HUDEP-2 (cell line): ENCODE measurements at regions not wholly inside any gene's neighbourhood (a gene's known extent, or its start where the extent isn't known, plus 50 kb on each side); places are given as distances from the start of the nearest gene placed in this dataset.
"Not testable (repeated sequence)": the region's sequence is repeated elsewhere in the genome, so short reads cannot be mapped to it uniquely, and the experiment has no call there.

Experiments used
- DNase-seq, 76 experiments: peaks; one replicate each; lab custom pipeline; 2025; ENCODE audit not compliant: unreplicated experiment in 76 of 76; lab: John Stamatoyannopoulos, UW

DNA sequence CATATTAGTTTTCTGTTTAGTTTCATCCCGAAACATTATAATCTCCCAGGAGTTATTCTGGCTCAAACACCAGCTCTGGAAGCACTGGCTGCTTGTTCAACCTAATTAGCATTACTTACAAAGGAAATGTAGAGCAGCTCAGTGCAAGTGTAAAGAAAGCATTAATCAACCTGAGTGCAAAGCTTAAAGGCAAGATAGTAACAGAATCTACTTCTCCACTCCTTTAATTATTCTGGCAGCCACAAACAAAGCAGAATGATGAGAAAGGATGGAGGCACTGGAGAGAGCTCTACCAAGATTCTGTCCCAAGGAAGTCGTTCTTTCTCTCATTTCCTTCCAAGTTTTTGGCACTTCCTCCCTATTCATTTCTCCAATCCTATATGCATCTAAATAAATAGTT is 1384.0 kb downstream of the ZPLD1 start:
- no peak for DNase-seq

DNA sequence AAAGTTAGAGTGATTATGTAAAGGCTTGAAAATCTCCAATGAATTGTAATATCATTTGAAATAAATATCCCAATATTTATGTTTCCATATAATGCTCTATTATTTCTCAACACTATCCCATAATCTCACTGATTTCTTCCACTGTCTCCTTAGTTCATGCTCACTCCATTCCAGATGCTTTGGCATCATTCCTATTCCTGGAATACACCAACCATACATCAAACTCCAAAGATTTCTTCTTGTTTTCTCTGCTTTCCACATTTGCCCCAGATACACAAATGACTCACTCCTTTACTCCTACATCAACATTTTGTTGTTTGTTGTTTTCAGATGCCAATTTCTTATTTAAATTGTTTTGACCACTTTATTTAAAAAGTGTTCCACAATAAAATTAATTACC is 1390.8 kb downstream of the ZPLD1 start:
- no peak for DNase-seq

DNA sequence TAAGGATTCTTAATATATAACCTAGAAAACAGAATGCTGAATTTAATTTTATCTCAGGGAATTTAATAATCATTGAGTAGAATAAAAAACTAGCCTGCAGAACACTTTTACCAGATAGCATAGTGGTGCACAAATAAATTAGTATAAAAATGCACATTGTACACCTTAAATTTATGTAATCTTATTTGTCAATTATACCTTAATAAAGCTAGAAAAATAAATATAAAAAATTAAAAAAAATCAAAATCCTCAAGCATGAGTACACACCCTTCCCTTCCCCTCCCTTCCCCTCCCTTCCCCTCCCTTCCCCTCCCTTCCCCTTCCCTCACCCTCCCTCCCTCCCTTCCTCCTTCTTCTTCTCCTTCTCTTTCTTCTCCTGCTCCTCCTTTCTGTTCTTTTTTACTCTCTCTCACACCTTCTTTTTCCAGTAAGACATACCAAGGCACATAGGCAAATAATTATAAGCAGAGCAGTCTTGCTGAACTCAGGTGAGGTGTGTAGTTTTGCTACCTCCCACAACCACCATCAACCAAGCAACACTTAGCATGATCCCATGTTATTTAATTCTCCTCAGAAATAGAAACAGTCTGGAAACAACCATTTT is 1395.0 kb downstream of the ZPLD1 start:
- DNase-seq = no peak

DNA sequence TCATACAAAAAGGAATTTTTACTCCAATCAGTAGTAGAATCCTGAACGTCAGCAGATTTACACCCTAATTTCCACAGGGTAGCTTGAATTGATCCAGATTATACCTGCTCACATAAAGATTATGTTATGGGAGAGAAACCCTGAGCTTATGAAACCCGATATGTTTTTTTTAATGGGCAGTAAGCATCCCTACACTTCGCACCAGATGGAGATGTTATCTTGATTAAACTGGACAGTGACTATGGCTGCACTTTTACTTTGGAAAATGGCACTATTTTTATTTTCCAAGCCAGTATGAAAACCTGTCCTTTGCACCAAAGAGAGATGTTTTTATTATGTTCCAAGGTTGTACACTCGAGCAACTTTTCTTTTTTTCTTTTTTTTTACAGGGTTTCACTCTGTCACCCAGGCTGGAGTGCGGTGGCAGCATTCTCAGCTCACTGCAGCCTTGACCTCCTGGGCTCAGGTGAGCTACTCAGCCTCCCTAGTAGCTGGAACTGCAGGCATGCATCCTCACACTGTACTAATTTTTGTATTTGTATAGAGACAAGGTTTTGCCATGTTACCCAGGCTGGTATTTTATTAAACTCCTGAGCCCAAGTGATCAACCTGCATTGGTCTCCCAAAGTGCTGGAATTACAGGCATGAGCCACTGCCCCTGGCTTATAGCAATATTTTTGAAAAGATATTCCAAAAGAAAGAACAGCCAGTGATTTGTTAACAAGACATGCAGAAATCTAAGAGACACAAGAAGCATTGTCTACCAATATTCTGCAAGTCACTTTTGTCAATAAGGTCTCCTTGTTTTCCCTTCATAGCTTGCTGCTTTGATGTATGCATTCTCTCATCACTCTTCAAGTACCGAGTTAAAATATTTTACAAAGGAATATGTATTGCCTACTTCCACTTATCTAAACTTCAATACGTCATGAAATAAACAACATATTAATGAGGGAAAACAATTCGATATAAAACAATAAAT is 1412.6 kb downstream of the ZPLD1 start:
- DNase-seq = no peak

DNA sequence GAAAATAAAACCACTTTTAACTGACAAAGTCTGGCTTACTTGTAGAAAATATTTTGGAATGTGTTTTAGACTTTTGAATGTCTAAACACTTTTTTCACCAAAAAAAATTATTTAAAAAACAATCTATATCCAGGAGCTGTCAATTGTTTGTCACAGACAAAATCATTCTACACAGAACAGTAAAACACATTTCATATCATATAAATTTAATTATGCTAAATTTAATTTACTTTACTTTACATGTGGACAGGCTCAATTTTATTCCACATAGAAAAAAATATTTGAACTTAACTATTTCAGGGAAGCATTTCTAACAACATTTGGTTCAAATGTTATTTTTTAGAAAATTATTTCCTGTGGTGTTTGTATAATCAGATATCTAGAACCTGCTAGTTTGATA is 1417.0 kb downstream of the ZPLD1 start:
- DNase-seq = no peak

DNA sequence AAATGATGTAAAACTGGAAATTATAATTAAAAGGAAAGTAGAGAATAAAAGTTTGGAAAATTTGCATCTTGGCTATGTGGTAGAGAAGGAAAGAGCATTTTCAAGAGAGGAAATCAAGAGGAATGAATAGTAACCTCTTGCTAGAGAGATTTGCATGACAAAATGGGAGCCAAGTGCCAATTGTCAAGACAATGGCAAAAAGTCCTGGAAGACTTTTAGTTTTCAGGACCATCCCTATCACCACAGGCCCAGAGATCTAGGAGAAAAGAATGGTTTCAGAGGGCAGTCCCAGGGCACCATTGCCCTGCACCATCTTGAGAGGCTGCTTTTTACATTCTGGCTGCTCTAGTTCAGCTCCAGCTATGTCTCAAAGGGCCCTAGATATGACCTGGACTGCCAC is 1427.6 kb downstream of the ZPLD1 start:
- DNase-seq = no peak

DNA sequence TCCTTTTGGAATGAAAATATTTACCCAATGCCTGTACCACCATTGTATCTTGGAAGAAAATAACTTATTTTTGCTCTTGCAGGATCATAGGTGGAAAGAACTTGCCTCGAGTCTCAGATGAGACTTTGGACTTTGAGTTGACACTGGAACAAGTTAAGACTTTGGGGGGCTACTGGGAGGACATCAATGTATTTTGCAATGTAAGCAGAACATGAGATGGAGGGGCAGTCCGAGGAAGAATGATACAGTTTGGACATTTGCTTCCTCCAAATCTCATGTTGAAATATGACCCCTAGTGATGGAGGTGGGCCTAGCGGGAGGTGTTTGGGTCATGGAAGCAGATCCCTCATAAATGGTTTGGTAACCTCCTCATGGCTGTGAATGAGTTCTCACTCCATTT is 1428.6 kb downstream of the ZPLD1 start:
- DNase-seq = no peak

DNA sequence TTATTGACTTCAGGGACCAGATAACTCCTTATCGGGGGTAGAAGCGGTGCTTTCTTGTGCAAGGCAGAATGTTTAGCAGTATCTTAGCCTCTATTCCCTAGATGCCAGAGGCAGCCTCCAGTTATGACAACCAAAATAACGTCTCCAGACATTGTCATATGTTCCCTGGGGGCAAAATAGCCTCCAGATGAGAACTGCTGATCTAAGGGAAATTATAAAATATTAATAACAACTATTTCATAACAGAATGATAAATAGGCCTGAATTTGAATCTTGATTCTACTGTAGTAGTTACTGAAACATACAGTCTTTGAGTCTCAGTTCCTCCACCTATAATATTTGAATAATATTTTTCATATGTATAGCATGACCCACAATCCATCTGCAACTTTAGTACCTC is 1431.3 kb downstream of the ZPLD1 start:
- DNase-seq = no peak

DNA sequence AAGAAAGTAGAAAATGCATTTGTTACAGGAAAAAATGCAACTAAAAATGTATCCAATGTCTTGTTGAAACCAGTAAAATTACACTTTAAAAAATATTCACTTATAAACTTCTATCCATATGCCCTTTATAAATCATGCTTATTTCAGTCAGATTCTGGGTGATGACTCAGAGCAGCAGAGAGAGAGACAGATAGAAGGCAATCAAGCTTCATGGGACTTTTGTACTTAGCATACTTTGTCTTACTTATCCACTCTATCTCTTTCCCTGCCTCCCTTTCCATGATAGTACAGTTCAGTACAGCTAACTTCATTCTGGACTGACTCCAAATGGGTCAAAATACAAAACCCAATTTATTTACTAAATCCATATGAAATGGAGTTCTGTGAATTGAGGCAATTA is 1438.2 kb downstream of the ZPLD1 start:
- DNase-seq = no peak

DNA sequence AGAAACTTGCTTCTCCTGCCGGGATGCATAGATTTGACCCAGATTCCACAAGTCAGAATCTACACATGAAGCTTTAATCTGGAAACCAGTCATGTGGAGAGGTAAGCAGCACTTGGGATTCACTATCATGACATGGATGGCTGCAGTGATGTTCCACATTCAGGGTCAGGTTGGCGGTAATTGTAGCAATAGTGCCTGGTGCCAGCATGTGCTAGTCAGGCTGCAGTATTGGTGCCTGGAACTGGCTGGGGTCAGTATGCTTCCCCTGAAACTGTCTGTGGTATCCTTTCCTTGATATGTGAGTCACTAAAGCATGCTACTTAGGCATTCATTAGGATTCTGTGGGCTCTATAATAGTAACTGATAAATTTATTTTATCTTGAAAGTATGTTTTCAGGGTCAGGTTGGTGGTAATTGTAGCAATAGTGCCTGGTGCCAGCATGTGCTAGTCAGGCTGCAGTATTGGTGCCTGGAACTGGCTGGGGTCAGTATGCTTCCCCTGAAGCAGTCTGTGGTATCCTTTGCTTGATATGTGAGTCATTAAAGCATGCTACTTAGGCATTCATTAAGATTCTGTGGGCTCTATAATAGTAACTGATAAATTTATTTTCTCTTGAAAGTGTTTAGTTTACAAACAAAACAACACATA is 1439.2 kb downstream of the ZPLD1 start:
- no peak for DNase-seq

DNA sequence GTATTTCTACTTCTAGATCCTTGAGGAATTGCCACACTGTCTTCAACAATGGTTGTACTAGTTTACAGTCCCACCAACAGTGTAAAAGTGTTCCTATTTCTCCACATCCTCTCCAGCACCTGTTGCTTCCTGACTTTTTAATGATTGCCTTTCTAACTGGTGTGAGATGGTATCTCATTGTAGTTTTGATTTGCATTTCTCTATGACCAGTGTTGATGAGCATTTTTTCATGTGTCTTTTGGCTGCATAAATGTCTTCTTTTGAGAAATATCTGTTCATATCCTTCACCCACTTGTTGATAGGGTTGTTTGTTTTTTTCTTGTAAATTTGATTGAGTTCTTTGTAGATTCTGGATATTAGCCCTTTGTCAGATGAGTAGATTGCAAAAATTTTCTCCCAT is 1447.0 kb downstream of the ZPLD1 start:
- DNase-seq = not testable (repeated sequence)

DNA sequence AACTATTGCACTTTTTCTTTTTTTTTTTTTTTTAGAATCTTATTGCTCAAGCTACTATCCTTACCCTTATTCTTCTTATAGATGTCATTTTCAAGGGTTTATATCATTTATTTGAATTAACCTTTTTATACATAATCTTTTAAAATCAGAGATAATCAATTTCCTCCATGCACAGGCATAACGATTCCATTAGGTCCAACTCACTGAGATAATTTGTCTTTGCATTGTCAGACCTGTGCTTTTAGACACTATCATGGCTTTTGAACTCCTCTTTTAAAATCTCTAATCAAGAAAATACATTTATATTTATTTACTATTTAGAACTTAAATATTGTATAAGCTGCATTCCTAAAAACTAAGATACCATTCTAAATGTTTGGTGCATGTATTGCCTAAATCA is 1454.9 kb downstream of the ZPLD1 start:
- no peak for DNase-seq

DNA sequence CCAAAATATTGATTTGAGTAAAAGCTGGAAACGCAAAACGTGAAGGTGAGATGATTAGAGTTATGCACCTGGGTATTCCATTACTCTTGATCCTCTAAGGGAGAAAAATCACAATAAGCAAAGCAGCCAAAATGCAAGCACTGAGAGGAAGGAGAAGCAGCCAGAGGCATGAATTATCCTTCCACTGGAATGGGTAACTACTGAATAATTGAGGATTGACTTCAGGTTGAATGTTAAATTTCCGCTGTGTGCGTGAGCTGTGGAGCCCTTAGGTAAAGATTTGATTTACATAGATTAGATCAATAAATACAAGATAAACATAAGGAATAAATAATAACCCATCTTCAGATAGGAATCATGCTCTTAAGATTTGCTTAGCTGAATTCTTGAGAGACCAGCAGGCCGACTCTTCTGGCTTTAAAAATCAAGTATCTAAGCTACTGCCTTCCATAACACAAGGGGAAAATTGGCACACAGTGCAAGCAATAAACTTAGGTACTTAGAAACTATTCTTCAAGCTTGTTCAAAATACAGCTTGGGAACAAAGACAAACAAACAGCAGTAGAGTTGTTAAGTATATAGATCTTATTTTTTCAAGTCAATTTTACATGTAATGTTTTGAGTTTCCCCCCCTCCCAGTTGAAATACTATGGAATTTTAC is 1459.5 kb downstream of the ZPLD1 start:
- DNase-seq = no peak

DNA sequence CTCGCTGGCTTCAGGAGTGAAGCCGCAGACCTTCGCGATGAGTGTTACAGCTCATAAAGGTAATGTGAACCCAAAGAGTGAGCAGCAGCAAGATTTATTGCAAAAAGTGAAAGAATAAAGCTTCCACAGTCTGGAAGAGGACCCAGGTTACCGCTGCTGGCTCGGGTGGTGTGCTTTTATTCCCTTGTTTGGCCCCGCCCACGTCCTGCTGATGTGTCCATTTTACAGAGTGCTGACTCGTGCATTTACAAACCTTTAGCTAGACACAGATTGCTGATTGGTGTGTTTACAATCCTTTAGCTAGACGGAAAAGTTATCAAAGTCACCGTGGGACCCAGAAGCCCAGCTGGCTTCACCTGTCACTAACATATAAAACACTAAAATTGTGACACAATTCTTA is 1464.5 kb downstream of the ZPLD1 start:
- no peak for DNase-seq

DNA sequence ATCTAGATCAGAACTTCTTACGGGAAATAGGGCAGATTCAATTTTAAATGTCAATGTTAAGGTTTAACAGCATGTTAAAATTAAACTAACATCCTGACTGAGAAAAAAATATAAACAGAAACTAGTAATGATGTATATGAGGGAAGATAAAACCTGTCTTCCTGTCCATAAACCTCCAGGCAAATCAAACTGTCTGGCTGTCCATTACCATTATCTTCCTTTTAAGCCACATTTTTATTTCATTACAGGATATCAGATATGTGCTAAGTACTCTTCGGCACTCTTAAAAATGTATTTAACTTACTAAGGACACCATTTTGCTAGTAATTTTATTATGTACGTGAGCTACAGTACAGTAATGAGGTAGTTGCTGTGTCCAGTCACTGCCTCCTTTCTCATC is 1461.7 kb upstream of the ALCAM start:
- DNase-seq = no peak

DNA sequence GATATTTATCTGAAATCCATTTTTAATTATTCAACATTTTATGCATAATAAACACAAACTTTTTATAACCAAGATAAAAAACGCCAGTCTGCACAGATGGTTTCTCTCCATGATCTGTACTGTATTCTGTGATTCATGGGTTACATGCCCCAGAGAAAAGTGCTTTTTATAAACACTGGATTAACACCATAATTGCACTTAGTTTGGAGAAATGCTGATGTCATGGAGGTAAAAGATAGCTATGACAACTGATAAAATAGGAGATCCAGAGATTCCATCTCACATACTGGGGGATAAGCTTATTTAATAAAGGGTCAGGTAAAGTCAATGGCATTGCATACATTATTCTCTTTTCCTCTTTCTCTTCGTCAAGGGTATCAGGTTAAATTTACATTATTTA is 1460.4 kb upstream of the ALCAM start:
- DNase-seq = no peak

DNA sequence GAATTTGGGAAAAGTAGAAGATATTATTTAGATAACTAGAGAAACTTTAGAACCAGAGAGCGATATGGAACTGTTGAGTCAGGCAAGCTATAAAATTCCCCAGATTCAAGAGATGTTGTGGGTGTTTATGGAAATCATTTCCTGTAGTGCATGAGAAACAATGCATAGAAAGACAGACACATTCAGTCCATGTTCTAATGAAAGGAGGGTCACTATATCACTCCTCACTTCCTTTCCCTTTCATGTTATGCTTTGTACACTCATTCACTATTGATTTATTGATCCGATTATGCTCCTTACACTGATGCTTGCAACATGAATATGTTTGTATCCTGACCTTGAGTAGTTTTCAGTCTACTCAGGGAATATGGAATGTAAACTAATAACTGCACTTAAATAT is 1459.9 kb upstream of the ALCAM start:
- no peak for DNase-seq

DNA sequence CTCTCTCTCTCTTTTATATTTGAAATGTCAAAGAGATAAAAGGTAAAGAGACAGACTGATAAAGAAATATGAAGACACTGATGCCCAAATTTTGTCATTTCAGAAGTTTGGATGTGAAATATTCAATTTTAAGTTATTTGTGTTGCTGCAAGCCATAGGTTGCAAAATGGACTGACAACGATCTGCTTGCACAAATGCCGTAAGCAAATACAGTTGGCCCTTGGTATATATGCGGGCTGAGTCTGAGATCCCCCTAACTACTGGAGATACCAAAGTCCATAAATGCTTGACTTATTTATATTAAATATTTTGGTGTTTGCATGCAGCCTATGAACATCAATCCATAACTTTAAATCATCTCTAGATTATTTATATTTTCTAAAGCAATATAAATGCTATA is 1459.1 kb upstream of the ALCAM start:
- DNase-seq = no peak

DNA sequence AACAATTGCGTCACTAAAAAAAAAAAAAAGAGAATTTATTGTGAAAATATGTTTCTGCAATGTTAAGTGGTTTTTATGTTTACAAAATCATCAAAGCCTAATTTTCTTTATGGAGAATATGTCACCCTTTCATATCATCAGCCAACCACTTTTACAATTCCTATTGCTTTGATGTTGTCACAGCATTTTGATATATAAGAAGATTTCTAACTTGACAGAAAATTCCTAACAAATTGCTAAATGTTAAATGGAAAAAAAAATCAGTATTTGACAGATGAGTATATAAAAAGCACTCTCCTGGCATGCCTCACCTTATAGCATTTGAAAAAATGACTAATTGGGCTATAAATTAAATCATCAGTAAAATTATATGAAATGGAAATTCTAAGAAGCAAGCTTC is 1457.3 kb upstream of the ALCAM start:
- no peak for DNase-seq

DNA sequence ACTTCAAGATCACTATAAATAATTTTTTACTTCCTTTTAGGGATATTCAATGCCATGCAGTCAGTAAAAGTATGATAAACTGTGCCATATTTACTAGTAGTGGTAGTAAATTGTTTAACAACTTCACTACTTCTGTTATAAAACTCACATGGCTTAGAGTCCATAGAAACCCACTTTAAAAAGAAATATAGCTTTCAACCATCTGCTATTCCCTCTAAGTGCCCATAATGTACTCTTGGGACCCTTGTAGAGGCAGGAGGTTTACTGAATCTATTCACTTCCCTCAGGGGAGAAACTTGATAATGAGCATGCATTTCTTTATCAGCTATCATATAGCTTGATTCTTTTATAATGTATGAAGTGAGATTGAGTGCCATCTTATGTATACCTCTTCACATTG is 1448.4 kb upstream of the ALCAM start:
- no peak for DNase-seq

DNA sequence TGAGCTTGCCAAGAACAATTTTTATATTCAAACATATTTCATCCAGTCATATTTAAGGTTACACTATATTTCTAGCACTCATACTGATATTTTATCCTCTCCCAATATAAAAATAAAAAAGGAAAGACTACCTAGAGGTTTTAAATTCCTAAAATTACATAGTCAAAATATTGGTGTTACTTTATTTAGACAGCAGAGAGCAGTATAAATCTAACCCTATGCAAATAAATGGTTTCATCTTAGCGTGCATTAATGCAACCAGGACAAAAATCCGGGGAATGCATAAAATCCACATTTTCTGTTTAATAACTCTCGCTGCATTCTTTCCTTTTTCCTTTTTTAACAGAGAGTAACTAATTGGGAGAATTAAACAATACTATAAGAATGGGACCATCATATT is 1447.4 kb upstream of the ALCAM start:
- no peak for DNase-seq
